ENCODE measurements at regions not wholly inside any gene's neighbourhood (a gene's known extent, or its start where the extent isn't known, plus 50 kb on each side); places are given as distances from the start of the nearest gene placed in this dataset.
A peak's percentile ranks its signal among the peaks of the same experiment; 100 is the strongest.
"Not testable (repeated sequence)": the region's sequence is repeated elsewhere in the genome, so short reads cannot be mapped to it uniquely, and the experiment has no call there.

DNA sequence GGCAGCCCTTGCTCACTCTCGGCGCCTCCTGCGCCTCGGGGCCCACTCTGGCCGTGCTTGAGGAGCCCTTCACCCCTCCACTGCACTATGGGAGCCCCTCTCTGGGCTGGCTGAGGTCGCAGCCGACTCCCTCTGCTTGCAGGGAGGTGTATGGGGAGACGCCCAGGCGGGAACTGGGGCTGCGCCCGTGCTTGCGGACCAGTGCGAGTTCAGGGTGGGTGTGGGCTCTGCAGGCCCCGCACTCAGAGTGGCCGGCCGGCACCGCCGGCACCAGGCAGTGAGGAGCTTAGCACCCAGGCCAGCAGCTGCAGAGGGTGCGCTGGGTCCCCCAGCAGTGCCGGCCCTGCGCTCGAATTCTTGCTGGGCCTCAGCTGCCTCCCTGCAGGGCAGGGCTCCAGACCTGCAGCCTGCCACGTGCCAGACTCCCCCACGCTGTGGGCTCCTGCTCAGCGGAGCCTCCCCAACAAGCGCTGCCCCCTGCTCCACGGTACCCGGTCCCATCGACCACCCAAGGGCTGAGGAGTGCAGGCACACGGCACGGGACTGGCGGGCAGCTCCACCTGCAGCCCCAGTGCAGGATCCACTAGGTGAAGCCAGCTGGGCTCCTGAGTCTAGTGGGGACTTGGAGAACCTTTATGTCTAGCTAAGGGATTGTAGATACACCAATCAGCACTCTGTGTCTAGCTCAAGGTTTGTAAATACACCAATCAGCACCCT, 54.0 kb upstream of the WWC2 start:
- not testable (repeated sequence) for H3K4me2 ChIP-seq (ENCODE audit: insufficient read depth, low read length); H3K4me3 ChIP-seq (ENCODE audit: insufficient read depth, low read length); H3K36me3 ChIP-seq (ENCODE audit: insufficient read depth, low read length); DNase-seq (ENCODE audit: insufficient read length, low spot score, missing footprints); H3K4me1 ChIP-seq (ENCODE audit: insufficient read depth, low read length); H3K27ac ChIP-seq (ENCODE audit: low read depth, low read length); H4K20me1 ChIP-seq (ENCODE audit: insufficient read depth, low read length); H3K79me2 ChIP-seq (ENCODE audit: insufficient read depth, low read length); H2AFZ ChIP-seq (ENCODE audit: low read length); H3K9me3 ChIP-seq (ENCODE audit: low read depth, low read length); H3K27me3 ChIP-seq (ENCODE audit: insufficient read depth, low read length)

DNA sequence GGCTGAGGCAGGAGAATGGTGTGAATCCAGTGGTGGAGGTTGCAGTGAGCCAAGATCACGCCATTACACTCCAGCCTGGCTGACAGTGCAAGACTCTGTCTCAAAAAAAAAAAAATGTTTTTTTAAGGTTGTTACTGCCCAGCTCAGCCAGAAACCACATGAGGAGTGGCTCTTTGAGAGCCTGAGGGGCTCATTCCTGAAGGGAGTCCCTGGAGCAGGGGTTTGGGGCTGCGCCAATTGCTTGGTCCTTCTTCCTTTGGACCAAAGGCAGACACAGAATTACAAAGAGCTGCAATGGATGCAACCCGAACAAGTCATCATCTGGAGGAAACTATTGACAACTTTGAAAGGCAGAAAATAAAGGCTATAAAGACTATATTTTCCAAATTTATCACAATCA, 60.6 kb upstream of the WWC2 start:
- H3K9me3 ChIP-seq (ENCODE audit: low read depth, low read length), result no peaks in the 10 kb centered on the region

GRCh38 chr4:183035726-183036415, 63.2 kb upstream of the WWC2 start:
- Histone ChIP-seq H4K20me1 (ENCODE audit: insufficient read depth, low read length) (no peaks in the 10 kb centered on the region), H3K36me3 (ENCODE audit: insufficient read depth, low read length) (no peaks in the 10 kb centered on the region), H3K4me3 (ENCODE audit: insufficient read depth, low read length) (no peak overlapping the region)

More for the DNA sequence above, 60.6 kb upstream of the WWC2 start:
- no peak overlapping the region for H3K4me3 ChIP-seq (ENCODE audit: insufficient read depth, low read length)
- no peaks in the 10 kb centered on the region for H3K4me1 ChIP-seq (ENCODE audit: insufficient read depth, low read length)
- no peaks in the 10 kb centered on the region for H3K36me3 ChIP-seq (ENCODE audit: insufficient read depth, low read length)
- no peak overlapping the region for H3K27ac ChIP-seq (ENCODE audit: low read depth, low read length)
- H3K4me2 ChIP-seq (ENCODE audit: insufficient read depth, low read length), result no peak overlapping the region
- H2AFZ ChIP-seq (ENCODE audit: low read length), result no peak overlapping the region
- no peaks in the 10 kb centered on the region for H3K79me2 ChIP-seq (ENCODE audit: insufficient read depth, low read length)
- H3K27me3 ChIP-seq (ENCODE audit: insufficient read depth, low read length), result no peaks in the 10 kb centered on the region
- H4K20me1 ChIP-seq (ENCODE audit: insufficient read depth, low read length), result no peaks in the 10 kb centered on the region
- TF ChIP-seq CTCF (IDR thresholded peaks at IDR 0.05; ENCODE audit: extremely low read depth, low read depth, low read length), result no peak
- peak; percentile 23 for DNase-seq (ENCODE audit: insufficient read length, low spot score, missing footprints)

GRCh38 chr4:183035256-183035655, 63.8 kb upstream of the WWC2 start:
- H4K20me1 ChIP-seq (ENCODE audit: insufficient read depth, low read length), result no peaks in the 10 kb centered on the region
- no peak overlapping the region for H3K4me2 ChIP-seq (ENCODE audit: insufficient read depth, low read length)
- no peak overlapping the region for H3K27ac ChIP-seq (ENCODE audit: low read depth, low read length)
- H3K27me3 ChIP-seq (ENCODE audit: insufficient read depth, low read length), result no peaks in the 10 kb centered on the region
- H3K9me3 ChIP-seq (ENCODE audit: low read depth, low read length), result no peaks in the 10 kb centered on the region
- H2AFZ ChIP-seq (ENCODE audit: low read length), result no peak overlapping the region
- no peak for DNase-seq (ENCODE audit: insufficient read length, low spot score, missing footprints)
- no peaks in the 10 kb centered on the region for H3K79me2 ChIP-seq (ENCODE audit: insufficient read depth, low read length)
- TF ChIP-seq CTCF (IDR thresholded peaks at IDR 0.05; ENCODE audit: extremely low read depth, low read depth, low read length), result no peak
- no peak overlapping the region for H3K4me3 ChIP-seq (ENCODE audit: insufficient read depth, low read length)
- H3K36me3 ChIP-seq (ENCODE audit: insufficient read depth, low read length), result no peaks in the 10 kb centered on the region
- H3K4me1 ChIP-seq (ENCODE audit: insufficient read depth, low read length), result no peaks in the 10 kb centered on the region

More at GRCh38 chr4:183035726-183036415, 63.2 kb upstream of the WWC2 start:
- Histone ChIP-seq H3K79me2 (ENCODE audit: insufficient read depth, low read length) (no peaks in the 10 kb centered on the region), H3K4me2 (ENCODE audit: insufficient read depth, low read length) (no peak overlapping the region), H3K9me3 (ENCODE audit: low read depth, low read length) (no peaks in the 10 kb centered on the region), H3K4me1 (ENCODE audit: insufficient read depth, low read length) (no peaks in the 10 kb centered on the region), H3K27ac (ENCODE audit: low read depth, low read length) (no peak overlapping the region), H2AFZ (ENCODE audit: low read length) (no peak overlapping the region), H3K27me3 (ENCODE audit: insufficient read depth, low read length) (no peaks in the 10 kb centered on the region)
- no peak for TF ChIP-seq CTCF (IDR thresholded peaks at IDR 0.05; ENCODE audit: extremely low read depth, low read depth, low read length)
- peak; percentile 37 for DNase-seq (ENCODE audit: insufficient read length, low spot score, missing footprints)
